HEK293T (cell line): ENCODE measurements at regions not wholly inside any gene's neighbourhood (a gene's known extent, or its start where the extent isn't known, plus 50 kb on each side); places are given as distances from the start of the nearest gene placed in this dataset.

Experiments used
- ARNT ChIP-seq: fragments of 450-650 bp; IDR thresholded peaks from 2 replicates; pipeline ENCODE4 v1.6.1; 2017; ENCODE audit warnings: mild to moderate bottlenecking
- ELF4 ChIP-seq: fragments of 450-650 bp; IDR thresholded peaks from 2 replicates; pipeline ENCODE4 v1.6.1; 2017; ENCODE audit warnings: antibody characterized with exemption
- FOXA1 ChIP-seq: fragments of 450-650 bp; IDR thresholded peaks from 2 replicates; pipeline ENCODE4 v1.6.1; 2016; ENCODE audit warnings: mild to moderate bottlenecking
- FOXK2 ChIP-seq: fragments of 450-650 bp; IDR thresholded peaks from 2 replicates; pipeline ENCODE4 v1.6.1; 2016; ENCODE audit warnings: mild to moderate bottlenecking
- FOXM1 ChIP-seq: fragments of 450-650 bp; IDR thresholded peaks from 2 replicates; pipeline ENCODE4 v1.6.1; 2017; ENCODE audit warnings: mild to moderate bottlenecking, borderline replicate concordance
- NFRKB ChIP-seq: fragments of 450-650 bp; IDR thresholded peaks from 2 replicates; pipeline ENCODE4 v1.6.1; 2016; ENCODE audit warnings: mild to moderate bottlenecking, moderate library complexity
- SP1 ChIP-seq: fragments of 450-650 bp; IDR thresholded peaks from 2 replicates; pipeline ENCODE4 v1.6.1; 2017
- SUZ12 ChIP-seq: fragments of 450-650 bp; IDR thresholded peaks from 2 replicates; pipeline ENCODE4 v1.6.1; 2016; ENCODE audit warnings: mild to moderate bottlenecking
- TARDBP ChIP-seq: fragments of 450-650 bp; IDR thresholded peaks from 2 replicates; pipeline ENCODE4 v1.6.1; 2016
- ZNF384 ChIP-seq: fragments of 450-650 bp; IDR thresholded peaks from 2 replicates; pipeline ENCODE4 v1.6.1; 2016

DNA sequence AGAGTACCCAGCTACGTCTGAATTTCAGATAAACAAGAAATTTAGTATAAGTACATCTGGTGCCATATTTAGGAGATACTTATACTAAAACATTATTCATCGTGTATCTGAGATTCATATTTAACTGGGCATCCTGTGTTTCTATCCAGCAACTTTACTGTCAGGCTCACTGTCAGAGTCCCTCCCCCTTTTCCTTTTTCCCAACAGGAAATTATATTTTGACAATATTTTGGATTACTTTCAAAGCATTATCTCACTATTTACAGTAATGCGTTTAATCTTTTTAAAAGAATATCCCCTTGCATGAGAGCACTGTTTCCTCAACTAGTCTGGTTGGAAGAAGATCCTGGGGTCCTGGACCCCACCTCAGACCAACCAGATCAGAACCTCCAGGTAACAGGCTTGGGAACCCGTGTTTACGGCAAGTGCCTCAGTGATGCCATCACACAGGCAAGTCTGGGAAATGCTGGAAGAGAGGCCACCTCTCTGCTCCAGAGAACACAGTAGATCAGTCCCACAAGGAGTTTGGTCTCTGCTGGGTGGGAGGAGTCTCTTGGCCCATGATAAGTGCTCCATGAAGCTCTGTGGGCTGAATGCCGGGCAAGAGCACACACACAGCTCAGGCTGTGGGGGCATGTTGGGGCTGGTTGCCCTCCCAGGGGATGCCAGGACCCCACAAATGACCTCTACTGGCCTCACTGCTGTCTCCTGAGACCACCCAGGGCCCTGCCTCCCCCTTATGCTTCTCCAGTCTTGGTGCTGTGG is 84.2 kb upstream of the UXS1 start:
- no peak for TF ChIP-seq FOXK2
- no peak for TF ChIP-seq ARNT
- no peak for TF ChIP-seq TARDBP
- TF ChIP-seq ELF4 = no peak
- no peak for TF ChIP-seq FOXM1
- no peak for TF ChIP-seq SP1
- no peak for TF ChIP-seq FOXA1
- no peak for TF ChIP-seq NFRKB
- no peak for TF ChIP-seq SUZ12
- no peak for TF ChIP-seq ZNF384
